Endothelial cell of umbilical vein (primary cell): ENCODE measurements at regions not wholly inside any gene's neighbourhood (a gene's known extent, or its start where the extent isn't known, plus 50 kb on each side); places are given as distances from the start of the nearest gene placed in this dataset.

Experiments used
- BruUV-seq: library from RNA; stranded (reverse); fragments of 400-500 nt; replicated peaks from 2 replicates; lab custom pipeline; 2021; lab: Mats Ljungman, UMichigan
- CTCF ChIA-PET: fragments of 300-600, 350-600 bp; sonication (Branson Sonifier 250); formaldehyde crosslinking; loops from one replicate; lab custom pipeline; 2021; ENCODE audit warnings: antibody characterized with exemption, inconsistent platforms; lab: Charles Lee
- POLR2A ChIA-PET: fragments of 300-600, 350-600 bp; sonication (Branson Sonifier 250); formaldehyde crosslinking; loops from one replicate; lab custom pipeline; 2021; ENCODE audit warnings: antibody characterized with exemption, inconsistent platforms; lab: Charles Lee
- DNase-seq: peaks from one replicate; pipeline ENCODE4 v3.0.0-alpha.2; 2011; ENCODE audit warnings: low read depth, low spot score
- FAIRE-seq: peaks from 2 replicates; lab custom pipeline; 2011; peaks lifted over from hg19 to GRCh38; lab: Jason Lieb, UNC
- H2AFZ ChIP-seq: 2 replicates; pipeline ENCODE4 v1.6.0; 2012; ENCODE audit warnings: low read depth, low read length, control low read depth, inconsistent platforms
- H3K27ac ChIP-seq: 2 replicates; pipeline ENCODE4 v1.5.1; 2011; ENCODE audit warnings: low read depth, mild to moderate bottlenecking, control low read depth, low read length, moderate library complexity; ENCODE audit not compliant: insufficient read depth
- H3K27me3 ChIP-seq, 2 experiments: 2 replicates each; pipeline versions ENCODE4 v1.6.0 to v1.6.1; 2011; ENCODE audit warnings: low read length in 2 of 2, mixed read lengths in 1 of 2; ENCODE audit not compliant: control insufficient read depth in 2 of 2, insufficient read depth in 2 of 2
- H3K36me3 ChIP-seq, 2 experiments: 2 replicates in 1 of 2; 3 replicates in 1 of 2; pipeline ENCODE4 v1.5.1; 2011; ENCODE audit warnings: low read length in 2 of 2, mild to moderate bottlenecking in 1 of 2, moderate library complexity in 1 of 2; ENCODE audit not compliant: control insufficient read depth in 2 of 2, insufficient read depth in 2 of 2; ENCODE audit errors: extremely low read depth in 1 of 2
- H3K4me1 ChIP-seq: 3 replicates; pipeline ENCODE4 v1.5.1; 2011; ENCODE audit warnings: mild to moderate bottlenecking, low read length; ENCODE audit not compliant: control insufficient read depth, insufficient read depth; ENCODE audit errors: extremely low read depth
- H3K4me2 ChIP-seq: 2 replicates; pipeline ENCODE4 v1.6.1; 2011; ENCODE audit warnings: low read length, control low read depth, mixed read lengths; ENCODE audit not compliant: insufficient read depth
- H3K4me3 ChIP-seq, 3 experiments: fragments of 200-600 bp in 1 of 3; sonication (generic), shearing (Covaris generic) in 1 of 3; replicated peaks in 1 of 3; 2 replicates each; pipeline ENCODE4 v1.5.1; 2011 to 2016; ENCODE audit warnings: control low read depth in 3 of 3, low read length in 3 of 3, mild to moderate bottlenecking in 2 of 3, inconsistent platforms in 1 of 3, low read depth in 1 of 3, moderate library complexity in 1 of 3; ENCODE audit not compliant: insufficient read depth in 1 of 3
- H3K79me2 ChIP-seq: 2 replicates; pipeline ENCODE4 v1.6.0; 2012; ENCODE audit warnings: low read length, inconsistent platforms; ENCODE audit not compliant: control insufficient read depth, insufficient read depth
- H3K9ac ChIP-seq: replicated peaks from 2 replicates; pipeline ENCODE3; 2011; ENCODE audit warnings: low read length, control low read depth; ENCODE audit not compliant: insufficient read depth; ENCODE audit errors: extremely low read depth
- H3K9me1 ChIP-seq: replicated peaks from 3 replicates; pipeline ENCODE4 v1.6.0; 2011; ENCODE audit warnings: mild to moderate bottlenecking, low read length; ENCODE audit not compliant: control insufficient read depth, insufficient read depth; ENCODE audit errors: extremely low read depth
- H3K9me3 ChIP-seq: replicated peaks from 2 replicates; pipeline ENCODE4 v1.5.1; 2012; ENCODE audit warnings: low read length, inconsistent platforms; ENCODE audit not compliant: control insufficient read depth, insufficient read depth
- H4K20me1 ChIP-seq: replicated peaks from 2 replicates; pipeline ENCODE3; 2011; ENCODE audit warnings: mild to moderate bottlenecking, low read length; ENCODE audit not compliant: control insufficient read depth, insufficient read depth; ENCODE audit errors: extremely low read depth
- CTCF ChIP-seq, 2 donors: IDR thresholded peaks; 1 replicate in 1 of 2; 2 replicates in 1 of 2; pipeline ENCODE4 v1.5.1; 2011; ENCODE audit warnings: low read length in 2 of 2, mild to moderate bottlenecking in 2 of 2, moderate library complexity in 2 of 2, control low read depth in 1 of 2, inconsistent platforms in 1 of 2, low read depth in 1 of 2; ENCODE audit not compliant: insufficient read depth in 1 of 2; ENCODE audit errors: extremely low read depth in 1 of 2
- EZH2 ChIP-seq: IDR thresholded peaks from 2 replicates; pipeline ENCODE4 v1.6.1; 2012; ENCODE audit warnings: borderline replicate concordance, low read depth, mild to moderate bottlenecking, moderate library complexity, low read length, inconsistent platforms; ENCODE audit not compliant: severe bottlenecking
- FOS ChIP-seq: IDR thresholded peaks from 2 replicates; pipeline ENCODE4 v1.6.1; 2011; ENCODE audit warnings: mild to moderate bottlenecking, low read length, moderate library complexity, borderline replicate concordance; ENCODE audit not compliant: insufficient read depth
- GATA2 ChIP-seq: IDR thresholded peaks from 2 replicates; pipeline ENCODE4 v1.7.0; 2011; ENCODE audit warnings: low read depth, mild to moderate bottlenecking, moderate library complexity, mixed read lengths, low read length; ENCODE audit not compliant: insufficient read length, insufficient read depth
- JUN ChIP-seq: IDR thresholded peaks from 2 replicates; pipeline ENCODE4 v1.6.1; 2011; ENCODE audit warnings: borderline replicate concordance, low read depth; ENCODE audit not compliant: insufficient read length, insufficient read depth
- MAX ChIP-seq: IDR thresholded peaks from 2 replicates; pipeline ENCODE4 v1.6.1; 2011; ENCODE audit not compliant: insufficient read depth, insufficient read length
- MYC ChIP-seq: IDR thresholded peaks from one replicate; pipeline ENCODE4 v1.6.1; 2011; ENCODE audit warnings: mild to moderate bottlenecking, low read depth, low read length
- POLR2A ChIP-seq: IDR thresholded peaks from 2 replicates; pipeline ENCODE4 v1.6.1; 2012; ENCODE audit warnings: low read depth, mild to moderate bottlenecking, control low read depth, low read length
- POLR2AphosphoS5 ChIP-seq: IDR thresholded peaks from 2 replicates; pipeline ENCODE4 v1.6.1; 2012; ENCODE audit warnings: low read depth, mild to moderate bottlenecking, control low read depth, low read length, moderate library complexity; ENCODE audit not compliant: insufficient read depth
- dilution Hi-C: fragments of 300-500 bp; cut with MboI; formaldehyde crosslinking; loops from one replicate; pipeline ENCODE4 v1.15.0; 2019; ENCODE audit warnings: low sequenced_read_pairs; ENCODE audit not compliant: extremely low pct_ligation_motif_present
- intact Hi-C: fragments of 100-400 bp; cut with micrococcal nuclease; formaldehyde crosslinking; loops from one replicate; pipeline ENCODE4 v1.10.0; 2022

- H3K9me3 ChIP-seq: no peaks in the 10 kb centered on the region
- no peaks in the 10 kb centered on the region for H3K4me1 ChIP-seq
- H2AFZ ChIP-seq: no peak overlapping the region
- intact Hi-C loops: no loop called here
- H3K4me2 ChIP-seq: no peak overlapping the region
- H3K4me3 ChIP-seq: no peak overlapping the region
- H3K79me2 ChIP-seq: no peaks in the 10 kb centered on the region
- no peak for DNase-seq
- H3K27me3 ChIP-seq: peaks cover 0 to 3% of the 10 kb centered on the region in 2 experiments
- dilution Hi-C loops: no loop called here
- TF ChIP-seq EZH2: no peak
- TF ChIP-seq MYC: no peak
- no peak for TF ChIP-seq CTCF (IDR thresholded peaks at IDR 0.05; ENCODE audit: extremely low read depth in 1 of 2, insufficient read depth in 1 of 2, low read depth in 1 of 2, low read length in 2 of 2)
- TF ChIP-seq MAX: no peak
- TF ChIP-seq POLR2AphosphoS5: no peak
- TF ChIP-seq GATA2: no peak
- TF ChIP-seq JUN: no peak
- TF ChIP-seq POLR2A: no peak
- no peak for TF ChIP-seq FOS
- H4K20me1 ChIP-seq: no peaks in the 10 kb centered on the region
- BruUV-seq: no TSS peak
- no peaks in the 10 kb centered on the region for H3K9me1 ChIP-seq
- CTCF ChIA-PET: no interaction called here
- FAIRE-seq: no peak
- H3K27ac ChIP-seq: no peak overlapping the region
- no peak overlapping the region for H3K9ac ChIP-seq
- H3K36me3 ChIP-seq: no peaks in the 10 kb centered on the region
- POLR2A ChIA-PET: no interaction called here
Observed at GRCh38 chr13:109691689-109692088, 94.7 kb downstream of the IRS2 start.
